Endothelial cell (in vitro differentiated cells): ENCODE measurements at regions not wholly inside any gene's neighbourhood (a gene's known extent, or its start where the extent isn't known, plus 50 kb on each side); places are given as distances from the start of the nearest gene placed in this dataset.

ENCODE experiments used
- DNase-seq: peaks from one replicate; pipeline ENCODE4 v3.0.0; 2021; ENCODE audit warnings: low spot score
- H3K27ac Mint-ChIP-seq: one replicate; pipeline ENCODE4 v1.8.0; 2021; ENCODE audit warnings: mixed read lengths, inconsistent platforms; ENCODE audit not compliant: unreplicated experiment
- H3K27me3 Mint-ChIP-seq: one replicate; pipeline ENCODE4 v1.8.0; 2021; ENCODE audit warnings: mild to moderate bottlenecking, moderate library complexity, mixed read lengths, inconsistent platforms; ENCODE audit not compliant: unreplicated experiment
- H3K36me3 Mint-ChIP-seq: one replicate; pipeline ENCODE4 v1.8.0; 2021; ENCODE audit warnings: mild to moderate bottlenecking, low read depth, mixed read lengths, inconsistent platforms; ENCODE audit not compliant: unreplicated experiment
- H3K4me1 Mint-ChIP-seq: one replicate; pipeline ENCODE4 v1.8.0; 2021; ENCODE audit warnings: mild to moderate bottlenecking, mixed read lengths, inconsistent platforms; ENCODE audit not compliant: unreplicated experiment
- H3K4me3 Mint-ChIP-seq: one replicate; pipeline ENCODE4 v1.8.0; 2021; ENCODE audit warnings: mild to moderate bottlenecking, mixed read lengths, inconsistent platforms; ENCODE audit not compliant: unreplicated experiment
- H3K9me3 Mint-ChIP-seq: one replicate; pipeline ENCODE4 v1.8.0; 2021; ENCODE audit warnings: mixed read lengths, inconsistent platforms; ENCODE audit not compliant: unreplicated experiment
- TF ChIP-seq, protein P1 (sequence below): fragments of 200-600 bp; sonication (generic); IDR thresholded peaks from one replicate; pipeline ENCODE4 v1.5.0; 2021; ENCODE audit warnings: antibody characterized with exemption; ENCODE audit not compliant: unreplicated experiment

DNA sequence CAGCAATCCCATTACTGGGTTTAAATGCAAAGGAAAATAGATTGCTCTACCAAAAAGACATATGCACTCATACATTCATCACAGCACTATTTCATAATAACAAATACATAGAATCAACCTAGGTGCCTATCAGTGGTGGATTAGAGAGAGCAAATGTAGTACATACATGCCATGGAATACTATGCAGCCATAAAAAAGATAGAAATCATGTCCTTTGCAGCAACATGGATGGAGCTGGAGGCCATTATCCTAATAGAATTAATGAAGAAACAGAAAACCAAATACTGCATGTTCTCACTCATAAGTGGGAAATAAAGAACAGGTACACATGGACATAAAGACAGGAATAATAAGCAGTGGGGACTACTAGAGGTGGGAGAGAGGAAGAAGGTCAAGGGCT is 70.7 kb upstream of the MLIP start:
- no peaks in the 10 kb centered on the region for H3K9me3 Mint-ChIP-seq
- H3K4me3 Mint-ChIP-seq = no peak overlapping the region
- no peaks in the 10 kb centered on the region for H3K27me3 Mint-ChIP-seq
- DNase-seq = no peak
- H3K36me3 Mint-ChIP-seq = no peaks in the 10 kb centered on the region
- TF ChIP-seq, protein P1, sequence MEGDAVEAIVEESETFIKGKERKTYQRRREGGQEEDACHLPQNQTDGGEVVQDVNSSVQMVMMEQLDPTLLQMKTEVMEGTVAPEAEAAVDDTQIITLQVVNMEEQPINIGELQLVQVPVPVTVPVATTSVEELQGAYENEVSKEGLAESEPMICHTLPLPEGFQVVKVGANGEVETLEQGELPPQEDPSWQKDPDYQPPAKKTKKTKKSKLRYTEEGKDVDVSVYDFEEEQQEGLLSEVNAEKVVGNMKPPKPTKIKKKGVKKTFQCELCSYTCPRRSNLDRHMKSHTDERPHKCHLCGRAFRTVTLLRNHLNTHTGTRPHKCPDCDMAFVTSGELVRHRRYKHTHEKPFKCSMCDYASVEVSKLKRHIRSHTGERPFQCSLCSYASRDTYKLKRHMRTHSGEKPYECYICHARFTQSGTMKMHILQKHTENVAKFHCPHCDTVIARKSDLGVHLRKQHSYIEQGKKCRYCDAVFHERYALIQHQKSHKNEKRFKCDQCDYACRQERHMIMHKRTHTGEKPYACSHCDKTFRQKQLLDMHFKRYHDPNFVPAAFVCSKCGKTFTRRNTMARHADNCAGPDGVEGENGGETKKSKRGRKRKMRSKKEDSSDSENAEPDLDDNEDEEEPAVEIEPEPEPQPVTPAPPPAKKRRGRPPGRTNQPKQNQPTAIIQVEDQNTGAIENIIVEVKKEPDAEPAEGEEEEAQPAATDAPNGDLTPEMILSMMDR = no peak
- H3K4me1 Mint-ChIP-seq = no peaks in the 10 kb centered on the region
- H3K27ac Mint-ChIP-seq = no peak overlapping the region

DNA sequence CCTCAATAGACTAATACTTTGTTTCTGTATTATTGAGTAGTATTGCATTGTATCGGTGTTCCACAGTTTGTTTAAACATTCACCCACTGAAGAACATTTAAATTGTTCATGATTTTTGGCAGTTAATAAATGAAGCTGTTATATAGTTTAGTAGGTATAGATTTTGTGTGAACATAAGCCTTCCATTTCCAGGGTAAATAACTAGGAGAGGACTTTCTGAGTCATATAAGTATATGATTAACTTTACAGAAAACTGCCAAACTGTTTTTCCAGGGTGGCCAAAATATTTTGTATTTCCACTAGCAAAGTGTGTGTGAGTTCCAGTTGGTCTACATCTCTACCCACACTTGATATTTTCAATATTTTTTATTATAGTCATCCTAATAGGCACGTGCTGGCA is 70.0 kb upstream of the MLIP start:
- H3K27ac Mint-ChIP-seq = no peak overlapping the region
- H3K4me1 Mint-ChIP-seq = no peaks in the 10 kb centered on the region
- H3K36me3 Mint-ChIP-seq = no peaks in the 10 kb centered on the region
- DNase-seq = no peak
- H3K4me3 Mint-ChIP-seq = no peak overlapping the region
- H3K27me3 Mint-ChIP-seq = no peaks in the 10 kb centered on the region
- TF ChIP-seq, protein P1 = no peak
- H3K9me3 Mint-ChIP-seq = no peaks in the 10 kb centered on the region

- no peak overlapping the region for H3K27ac Mint-ChIP-seq
- no peaks in the 10 kb centered on the region for H3K27me3 Mint-ChIP-seq
- DNase-seq = no peak
- H3K36me3 Mint-ChIP-seq = no peaks in the 10 kb centered on the region
- H3K4me3 Mint-ChIP-seq = no peak overlapping the region
- H3K9me3 Mint-ChIP-seq = no peaks in the 10 kb centered on the region
- no peaks in the 10 kb centered on the region for H3K4me1 Mint-ChIP-seq
- TF ChIP-seq, protein P1 = no peak
Measured at GRCh38 chr6:54043360-54043759, 67.9 kb upstream of the MLIP start.

DNA sequence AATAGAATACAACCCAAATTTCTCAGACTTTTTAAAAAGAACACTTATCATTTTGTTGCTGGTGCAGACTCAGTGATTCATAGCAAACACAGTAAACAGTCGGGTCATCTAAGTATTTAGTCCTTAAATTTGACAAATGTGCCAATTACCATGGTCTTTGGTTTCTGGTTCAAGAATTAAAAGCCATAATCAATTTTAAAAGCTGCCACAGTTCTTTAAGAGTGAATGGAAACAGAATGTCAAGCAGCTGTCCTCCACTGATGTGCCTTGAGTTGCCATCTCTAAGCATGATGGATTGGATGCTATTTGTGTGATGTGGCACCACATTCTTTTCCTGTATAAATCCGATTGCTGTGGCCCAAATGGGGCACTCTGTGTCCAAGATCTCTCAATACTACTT is 67.2 kb upstream of the MLIP start:
- Mint-ChIP-seq H3K36me3 (no peaks in the 10 kb centered on the region), H3K27me3 (no peaks in the 10 kb centered on the region), H3K4me3 (no peak overlapping the region), H3K9me3 (no peaks in the 10 kb centered on the region), H3K4me1 (no peaks in the 10 kb centered on the region), H3K27ac (no peak overlapping the region)
- no peak for DNase-seq
- TF ChIP-seq, protein P1 = no peak

- no peak overlapping the region for H3K4me3 Mint-ChIP-seq
- H3K4me1 Mint-ChIP-seq = no peaks in the 10 kb centered on the region
- no peaks in the 10 kb centered on the region for H3K36me3 Mint-ChIP-seq
- H3K9me3 Mint-ChIP-seq = no peaks in the 10 kb centered on the region
- no peak overlapping the region for H3K27ac Mint-ChIP-seq
- H3K27me3 Mint-ChIP-seq = no peaks in the 10 kb centered on the region
- TF ChIP-seq, protein P1 = no peak
- DNase-seq = no peak
Measured at GRCh38 chr6:54048782-54049181, 62.5 kb upstream of the MLIP start.
